GM21737 (cell line): ENCODE measurements at regions not wholly inside any gene's neighbourhood (a gene's known extent, or its start where the extent isn't known, plus 50 kb on each side); places are given as distances from the start of the nearest gene placed in this dataset.
"Not testable (repeated sequence)": the region's sequence is repeated elsewhere in the genome, so short reads cannot be mapped to it uniquely, and the experiment has no call there.

Experiments used
- ATAC-seq: cut with Tn5 transposase; IDR thresholded peaks from one replicate; pipeline ENCODE4 v1.9.1; 2021; ENCODE audit warnings: mild to moderate bottlenecking, moderate library complexity; ENCODE audit not compliant: unreplicated experiment

- no peak for ATAC-seq
These were observed 155.8 kb downstream of the URI1 start for GRCh38 chr19:30097746-30098280.

GRCh38 chr19:30102239-30102638 is 160.2 kb downstream of the URI1 start:
- ATAC-seq: no peak

DNA sequence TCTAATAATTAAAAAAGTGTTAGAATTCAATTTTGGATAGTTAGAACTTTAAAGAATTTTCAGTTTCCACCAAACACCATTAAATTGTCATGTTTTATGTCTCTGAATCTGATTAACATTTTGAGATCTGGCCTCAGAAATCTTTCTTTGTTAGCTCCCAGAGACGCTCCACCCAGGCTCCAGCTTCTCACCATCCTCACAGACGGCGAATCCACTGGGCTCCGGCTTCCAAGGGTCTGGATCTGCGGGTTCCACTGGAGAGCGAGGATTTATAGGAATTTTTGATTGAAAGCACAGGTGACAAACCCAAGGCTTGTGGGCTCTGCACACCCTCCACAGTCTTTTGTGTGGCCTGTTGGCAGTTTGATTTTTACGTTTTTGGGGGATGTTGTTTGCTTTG is 160.6 kb downstream of the URI1 start:
- ATAC-seq: no peak

- ATAC-seq: no peak
These were observed 161.9 kb downstream of the URI1 start for GRCh38 chr19:30103981-30104380.

DNA sequence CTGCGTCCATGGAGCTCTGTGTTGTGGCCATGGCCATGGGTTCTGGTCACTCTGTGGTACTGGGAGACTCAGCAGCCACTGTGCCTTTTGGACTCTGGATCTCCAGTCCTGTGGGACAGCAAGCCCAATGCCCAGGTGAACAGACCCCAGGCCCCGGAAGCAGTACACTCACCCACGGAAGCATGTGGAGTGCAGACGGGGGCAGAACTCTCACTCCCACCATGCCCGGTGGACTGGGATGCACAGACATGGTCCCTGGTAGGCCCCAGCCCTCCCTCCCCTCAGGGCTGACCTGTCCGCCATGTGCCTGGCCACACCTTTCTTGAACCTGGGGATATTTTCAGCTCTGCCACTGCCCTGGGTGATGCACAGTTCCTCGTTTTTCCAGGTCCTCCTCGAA is 163.3 kb downstream of the URI1 start:
- ATAC-seq: no peak

GRCh38 chr19:30105727-30106126 is 163.7 kb downstream of the URI1 start:
- ATAC-seq: no peak

GRCh38 chr19:30106417-30107095 is 164.5 kb downstream of the URI1 start:
- no peak for ATAC-seq

DNA sequence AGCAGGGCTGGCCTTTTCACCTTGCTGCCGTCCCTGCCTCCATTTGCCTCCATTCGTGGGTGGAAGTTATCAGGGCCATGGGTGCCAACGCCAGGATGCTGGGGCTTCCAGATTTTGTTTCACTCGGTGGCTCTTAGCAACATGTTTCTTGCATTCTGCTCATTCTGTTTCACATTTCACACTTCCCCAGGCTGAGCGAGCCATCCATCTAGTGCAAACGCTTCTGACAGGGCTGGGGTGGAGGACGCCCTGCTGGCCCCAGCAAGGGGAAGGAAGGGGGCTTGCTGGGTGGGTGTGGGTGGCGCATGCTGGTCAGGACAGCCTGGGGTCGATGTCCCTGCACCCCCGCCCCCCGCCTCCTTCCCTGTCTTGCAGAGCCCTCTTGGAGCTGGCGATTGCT is 165.2 kb downstream of the URI1 start:
- ATAC-seq: no peak

GRCh38 chr19:30109565-30109964 is 167.5 kb downstream of the URI1 start:
- no peak for ATAC-seq

DNA sequence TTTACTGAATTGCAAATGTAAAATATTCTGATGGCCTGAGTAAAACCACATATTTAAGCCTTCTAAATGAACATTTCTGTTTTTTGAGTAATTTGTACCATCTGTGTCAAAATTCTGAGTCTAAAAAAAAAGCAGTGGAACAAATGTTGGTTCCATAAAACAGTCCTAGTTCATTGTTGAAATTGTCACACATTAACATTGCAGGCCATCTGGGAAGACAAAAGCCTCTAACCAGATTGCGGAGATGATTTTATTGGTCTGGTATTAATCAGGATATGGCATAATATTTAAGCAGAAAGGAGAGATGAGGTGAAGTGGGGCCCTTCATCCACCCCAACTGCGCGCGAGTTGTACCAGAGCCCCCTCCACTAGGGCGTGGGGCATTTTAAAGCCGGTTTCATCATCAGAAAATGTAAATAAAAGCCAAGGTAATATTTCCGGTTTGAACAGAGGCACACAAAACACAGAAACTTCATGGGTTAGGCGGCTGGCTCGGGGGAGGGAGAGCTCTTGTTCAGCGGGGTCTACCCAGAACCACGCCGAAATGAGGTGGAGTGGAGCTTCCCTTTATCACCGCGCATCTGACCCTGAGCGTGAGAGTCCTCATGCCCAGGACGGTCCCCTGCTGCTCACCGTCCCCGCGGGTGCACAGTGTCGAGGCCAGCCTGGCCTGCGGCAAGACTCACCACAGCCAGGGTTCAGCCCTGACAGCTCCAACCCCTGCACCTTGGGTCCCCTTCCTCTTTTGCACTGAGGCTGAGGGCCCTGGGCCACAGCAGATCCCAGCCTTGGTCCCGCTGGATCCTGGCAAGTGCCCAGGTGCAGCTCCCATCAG is 169.2 kb downstream of the URI1 start:
- no peak for ATAC-seq

DNA sequence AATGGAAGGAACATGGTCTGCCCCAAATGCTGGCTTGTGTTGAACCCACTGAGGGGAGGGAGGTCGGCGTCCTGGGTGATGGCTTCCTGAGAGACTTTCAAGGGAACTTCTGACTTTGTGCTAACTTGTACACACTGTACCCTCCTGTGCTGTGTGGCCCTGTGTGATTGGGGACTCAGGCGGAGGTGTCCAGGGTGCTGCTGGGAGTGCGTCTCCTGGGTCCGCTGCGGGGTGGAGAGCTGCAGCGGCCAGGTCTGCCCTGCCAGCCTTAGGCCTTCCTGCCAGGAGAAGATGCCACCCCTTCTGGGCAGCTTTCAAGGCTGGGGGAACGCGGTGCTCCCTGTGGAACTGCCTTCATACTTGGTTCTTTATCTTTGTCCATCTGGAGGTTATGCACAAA is 170.1 kb downstream of the URI1 start:
- ATAC-seq: no peak

DNA sequence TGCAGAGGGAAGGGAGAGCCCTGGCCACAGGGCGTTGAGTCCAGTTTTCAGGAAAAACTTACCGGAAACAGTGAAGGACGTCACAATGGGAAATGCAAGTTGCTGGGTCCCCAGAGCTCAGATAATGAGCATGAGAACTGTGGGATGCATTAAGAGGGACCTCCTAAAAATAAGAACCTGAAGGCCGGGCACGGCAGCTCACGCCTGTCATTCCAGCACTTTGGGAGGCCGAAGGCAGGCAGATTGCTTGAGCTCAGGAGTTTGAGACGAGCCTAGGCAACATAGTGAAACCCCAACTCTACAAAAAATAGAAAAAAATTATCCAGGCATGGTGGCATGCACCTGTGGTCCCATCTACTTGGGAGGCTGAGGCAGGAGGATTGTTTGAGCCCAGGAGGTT is 170.6 kb downstream of the URI1 start:
- no peak for ATAC-seq

- ATAC-seq: no peak
These were observed 171.1 kb downstream of the URI1 start for GRCh38 chr19:30113186-30113585.

DNA sequence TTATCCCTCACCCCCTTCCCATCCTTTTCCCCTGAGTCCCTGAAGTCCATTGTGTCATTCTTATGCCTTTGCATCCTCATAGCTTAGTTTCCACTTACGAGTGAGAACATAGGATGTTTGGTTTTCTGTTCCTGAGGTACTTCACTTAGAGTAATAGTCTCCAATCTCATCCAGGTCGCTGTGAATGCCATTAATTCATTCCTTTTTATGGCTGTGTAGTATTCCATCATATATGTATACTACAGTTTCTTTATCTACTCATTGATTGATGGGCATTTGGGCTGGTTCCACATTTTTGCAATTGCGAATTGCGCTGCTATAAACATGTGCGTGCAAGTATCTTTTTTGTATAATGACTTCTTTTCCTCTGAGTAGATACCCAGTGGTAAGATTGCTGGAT is 172.1 kb downstream of the URI1 start:
- not testable (repeated sequence) for ATAC-seq

GRCh38 chr19:30115947-30116346 is 173.9 kb downstream of the URI1 start:
- ATAC-seq: no peak

DNA sequence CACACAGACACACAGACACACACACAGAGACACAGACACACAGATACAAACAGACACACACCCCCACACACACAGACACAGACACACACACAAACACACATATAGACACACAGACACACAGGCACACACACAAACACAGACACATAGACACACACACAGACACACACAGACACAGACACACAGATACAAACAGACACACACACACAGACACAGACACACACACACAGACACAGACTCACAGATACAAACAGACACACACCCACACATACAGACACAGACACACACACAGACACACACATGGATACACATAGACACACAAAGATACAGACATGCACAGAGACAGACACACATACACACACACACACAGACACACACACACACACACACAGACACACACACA is 174.5 kb downstream of the URI1 start:
- ATAC-seq: no peak

DNA sequence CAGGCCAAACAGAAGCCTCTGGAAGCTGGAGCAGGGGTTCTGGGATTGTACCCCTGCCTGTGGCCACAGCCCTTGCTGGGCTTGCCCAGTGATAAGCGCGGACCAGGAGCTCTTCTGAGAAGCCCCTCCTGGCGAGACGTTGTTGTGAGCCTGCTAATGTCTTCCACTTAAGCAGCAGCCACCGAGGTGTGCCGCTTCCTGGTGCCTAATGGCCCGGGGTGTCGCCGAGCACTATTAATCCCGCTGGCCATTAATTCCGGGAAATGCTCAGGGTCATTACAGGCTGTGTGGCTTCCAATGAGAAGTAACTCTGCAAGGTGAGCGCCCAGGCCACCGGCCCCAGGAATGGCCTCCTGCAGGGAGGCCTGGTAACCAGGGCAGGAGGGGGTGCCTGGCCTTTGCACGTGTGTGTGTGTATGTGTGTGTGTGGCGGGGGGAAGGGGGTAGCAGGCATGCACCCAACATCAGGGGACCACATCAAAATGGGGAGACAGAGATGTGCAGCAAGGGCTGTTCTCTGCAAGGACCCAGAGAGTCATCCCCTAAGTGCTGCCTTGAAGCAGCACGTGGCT is 175.0 kb downstream of the URI1 start:
- no peak for ATAC-seq

DNA sequence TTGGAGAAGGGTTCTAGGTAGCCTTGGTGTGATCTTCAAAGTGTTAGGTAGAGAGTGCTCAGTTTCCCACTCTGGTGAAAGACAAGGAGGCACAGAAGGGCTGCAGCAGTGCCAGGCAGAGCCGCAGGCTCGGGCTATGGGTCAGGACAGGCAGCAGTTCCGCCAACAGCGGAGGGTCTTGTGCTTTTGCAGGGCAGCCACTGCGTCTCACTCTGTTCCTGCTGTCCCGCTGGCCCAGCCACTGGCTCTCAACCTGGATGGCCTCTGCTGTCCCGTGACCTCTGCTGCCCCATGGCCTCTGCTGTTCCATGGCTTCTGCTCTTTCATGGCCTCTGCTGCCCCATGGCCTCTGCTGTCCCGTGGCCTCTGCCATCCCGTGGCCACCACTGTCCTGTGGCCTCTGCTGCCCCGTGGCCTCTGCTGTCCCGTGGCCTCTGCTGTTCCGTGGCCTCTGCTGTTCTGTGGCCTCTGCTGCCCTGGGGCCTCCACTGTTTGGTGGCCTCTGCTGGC is 175.7 kb downstream of the URI1 start:
- ATAC-seq: no peak

- ATAC-seq: no peak
These were observed 176.2 kb downstream of the URI1 start for GRCh38 chr19:30118221-30118620.

DNA sequence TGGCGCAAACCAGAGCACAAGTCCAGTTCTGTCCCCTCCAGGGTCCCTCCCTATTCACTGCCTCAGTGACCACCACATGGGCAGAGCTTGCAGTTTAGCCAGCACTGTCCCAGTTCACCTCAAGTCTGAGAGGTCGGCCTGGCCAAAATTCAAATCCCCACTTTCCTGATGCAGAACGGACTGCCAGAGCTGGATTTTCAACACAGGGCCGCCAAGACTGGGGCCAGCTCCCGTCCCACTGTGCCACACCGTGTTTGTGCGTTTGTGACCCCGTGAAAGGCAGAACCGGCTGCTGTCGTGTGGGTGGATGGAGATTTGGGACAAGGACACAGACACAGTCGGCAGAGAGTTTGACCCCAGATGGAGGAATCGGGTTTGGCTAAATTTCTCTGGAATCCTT is 176.7 kb downstream of the URI1 start:
- ATAC-seq: no peak

DNA sequence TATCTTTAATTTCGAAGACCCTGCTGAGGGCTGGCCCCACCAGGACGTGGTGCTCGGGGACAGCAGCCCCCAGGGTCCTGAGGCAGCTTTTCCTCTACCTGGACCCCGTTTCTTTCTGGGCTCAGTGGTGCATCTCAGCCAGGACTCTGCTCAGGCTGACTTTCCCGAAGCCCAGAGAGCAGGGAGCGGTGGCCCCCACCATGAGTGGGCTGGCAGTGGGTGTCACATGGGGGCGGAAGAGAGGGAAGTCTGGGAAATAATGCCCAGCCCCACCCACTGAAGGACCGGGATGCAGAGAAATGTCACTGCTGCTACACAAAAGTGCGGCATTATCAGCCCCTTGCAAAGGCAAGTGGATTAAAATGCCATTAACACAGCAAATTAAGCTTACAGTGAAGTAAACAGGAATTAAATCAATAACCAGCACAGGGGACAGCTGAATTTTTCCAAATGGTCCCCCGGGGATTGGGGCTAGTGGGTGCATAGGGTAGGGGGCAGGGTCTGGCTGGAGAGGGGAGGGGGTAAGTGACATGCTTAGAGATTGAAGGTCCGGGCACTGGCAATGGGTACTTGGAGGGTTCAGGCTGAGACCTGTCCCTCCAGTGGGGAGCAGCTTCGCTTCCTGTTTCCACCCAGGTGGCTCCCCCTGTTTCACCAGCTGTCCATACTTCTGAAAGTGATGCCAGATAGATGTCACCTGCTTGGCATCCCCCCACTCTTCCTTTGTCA is 177.3 kb downstream of the URI1 start:
- no peak for ATAC-seq
